Ishikawa (cell line): ENCODE measurements at regions not wholly inside any gene's neighbourhood (a gene's known extent, or its start where the extent isn't known, plus 50 kb on each side); places are given as distances from the start of the nearest gene placed in this dataset.

Experiments
- CEBPB ChIP-seq: IDR thresholded peaks from 2 replicates; pipeline ENCODE4 v1.6.1; 2012
- CREB1 ChIP-seq: IDR thresholded peaks from 2 replicates; pipeline ENCODE4 v1.6.1; 2012; ENCODE audit warnings: low read depth
- EGR1 ChIP-seq: IDR thresholded peaks from 2 replicates; pipeline ENCODE4 v1.6.1; 2012
- EP300 ChIP-seq: IDR thresholded peaks from 2 replicates; pipeline ENCODE4 v1.6.1; 2012; ENCODE audit warnings: borderline replicate concordance
- FOXM1 ChIP-seq: IDR thresholded peaks from 2 replicates; pipeline ENCODE4 v1.6.1; 2012; ENCODE audit warnings: low read depth, borderline replicate concordance
- MAX ChIP-seq: IDR thresholded peaks from 2 replicates; pipeline ENCODE4 v1.6.1; 2012
- NFIC ChIP-seq: IDR thresholded peaks from 2 replicates; pipeline ENCODE4 v1.6.1; 2012
- RAD21 ChIP-seq: IDR thresholded peaks from 2 replicates; pipeline ENCODE4 v1.6.1; 2012; ENCODE audit warnings: low read depth
- TAF1 ChIP-seq: IDR thresholded peaks from 2 replicates; pipeline ENCODE4 v1.6.1; 2012; ENCODE audit warnings: low read depth, mild to moderate bottlenecking
- TCF12 ChIP-seq: IDR thresholded peaks from 2 replicates; pipeline ENCODE4 v1.6.1; 2012; ENCODE audit warnings: low read depth
- TEAD4 ChIP-seq: IDR thresholded peaks from 2 replicates; pipeline ENCODE4 v1.6.1; 2012
- USF1 ChIP-seq: IDR thresholded peaks from 2 replicates; pipeline ENCODE4 v1.6.1; 2012
- YY1 ChIP-seq: IDR thresholded peaks from 2 replicates; pipeline ENCODE4 v1.6.1; 2012; ENCODE audit warnings: low read depth
- ZBTB7A ChIP-seq: IDR thresholded peaks from 2 replicates; pipeline ENCODE4 v1.6.1; 2012; ENCODE audit warnings: low read depth
- TF ChIP-seq, protein P1 (sequence below): IDR thresholded peaks from 2 replicates; pipeline ENCODE4 v1.6.1; 2012; ENCODE audit warnings: low read depth, mild to moderate bottlenecking

DNA sequence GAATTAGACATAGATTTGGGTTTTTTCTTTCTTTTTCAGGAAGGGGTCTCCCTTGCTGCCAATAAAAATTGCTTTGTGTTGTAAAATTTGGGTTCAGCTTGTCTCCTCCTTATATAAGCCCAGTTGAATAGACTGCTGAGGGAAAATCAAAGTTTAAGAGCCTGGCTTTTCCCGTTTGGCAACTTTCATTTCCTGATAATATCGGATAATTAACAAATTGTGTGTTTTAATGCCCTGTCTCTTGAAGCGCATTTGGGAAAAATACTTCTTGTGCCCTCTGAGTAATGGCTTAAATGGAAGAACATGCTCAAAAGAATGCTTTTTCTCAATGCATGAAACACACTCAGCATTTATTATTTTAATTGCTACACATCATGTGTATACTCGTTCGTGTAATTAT lies 198.0 kb upstream of the DCN start:
- TF ChIP-seq EP300 (no peak), TCF12 (no peak)

DNA sequence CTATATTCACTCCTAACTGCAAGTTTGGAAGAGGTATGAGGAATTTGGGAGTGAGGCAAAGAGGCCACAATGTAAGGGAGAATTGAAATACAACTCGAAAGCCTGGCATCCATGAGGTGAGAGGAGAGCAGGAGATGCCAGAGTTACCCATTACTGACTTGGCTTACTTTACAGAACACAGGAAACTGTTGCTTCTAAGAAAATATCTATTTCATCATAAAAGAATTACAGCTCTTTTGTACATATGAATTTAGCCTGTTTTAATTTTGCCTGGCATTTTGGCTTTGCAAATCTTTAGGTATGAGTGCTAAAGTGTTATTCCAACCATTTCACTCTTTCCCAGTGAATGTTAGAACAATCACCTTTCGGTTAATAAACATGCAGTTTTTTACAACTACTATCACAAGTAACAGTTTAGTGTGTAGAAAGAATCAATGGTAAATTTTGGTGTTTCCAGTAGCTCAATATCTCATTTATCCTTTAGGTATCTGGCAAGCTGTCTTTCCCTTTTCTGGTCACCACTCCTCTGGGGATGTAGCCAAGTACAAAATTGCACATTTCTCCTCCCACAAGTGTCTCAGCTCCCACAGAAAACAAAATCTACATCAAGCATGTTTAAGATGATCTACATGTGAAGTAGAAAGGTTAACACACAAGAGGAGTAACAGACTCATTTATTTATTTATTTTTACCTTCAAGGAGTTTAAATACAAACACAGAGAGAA lies 196.6 kb upstream of the DCN start:
- TF ChIP-seq YY1 (no peak), MAX (no peak), FOXM1 (no peak), USF1 (no peak), NFIC (no peak), CEBPB (no peak), EP300 (no peak), CREB1 (no peak), RAD21 (no peak), EGR1 (no peak), ZBTB7A (no peak), TCF12 (no peak)
- TF ChIP-seq, protein P1, sequence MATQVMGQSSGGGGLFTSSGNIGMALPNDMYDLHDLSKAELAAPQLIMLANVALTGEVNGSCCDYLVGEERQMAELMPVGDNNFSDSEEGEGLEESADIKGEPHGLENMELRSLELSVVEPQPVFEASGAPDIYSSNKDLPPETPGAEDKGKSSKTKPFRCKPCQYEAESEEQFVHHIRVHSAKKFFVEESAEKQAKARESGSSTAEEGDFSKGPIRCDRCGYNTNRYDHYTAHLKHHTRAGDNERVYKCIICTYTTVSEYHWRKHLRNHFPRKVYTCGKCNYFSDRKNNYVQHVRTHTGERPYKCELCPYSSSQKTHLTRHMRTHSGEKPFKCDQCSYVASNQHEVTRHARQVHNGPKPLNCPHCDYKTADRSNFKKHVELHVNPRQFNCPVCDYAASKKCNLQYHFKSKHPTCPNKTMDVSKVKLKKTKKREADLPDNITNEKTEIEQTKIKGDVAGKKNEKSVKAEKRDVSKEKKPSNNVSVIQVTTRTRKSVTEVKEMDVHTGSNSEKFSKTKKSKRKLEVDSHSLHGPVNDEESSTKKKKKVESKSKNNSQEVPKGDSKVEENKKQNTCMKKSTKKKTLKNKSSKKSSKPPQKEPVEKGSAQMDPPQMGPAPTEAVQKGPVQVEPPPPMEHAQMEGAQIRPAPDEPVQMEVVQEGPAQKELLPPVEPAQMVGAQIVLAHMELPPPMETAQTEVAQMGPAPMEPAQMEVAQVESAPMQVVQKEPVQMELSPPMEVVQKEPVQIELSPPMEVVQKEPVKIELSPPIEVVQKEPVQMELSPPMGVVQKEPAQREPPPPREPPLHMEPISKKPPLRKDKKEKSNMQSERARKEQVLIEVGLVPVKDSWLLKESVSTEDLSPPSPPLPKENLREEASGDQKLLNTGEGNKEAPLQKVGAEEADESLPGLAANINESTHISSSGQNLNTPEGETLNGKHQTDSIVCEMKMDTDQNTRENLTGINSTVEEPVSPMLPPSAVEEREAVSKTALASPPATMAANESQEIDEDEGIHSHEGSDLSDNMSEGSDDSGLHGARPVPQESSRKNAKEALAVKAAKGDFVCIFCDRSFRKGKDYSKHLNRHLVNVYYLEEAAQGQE = no peak

- no peak for TF ChIP-seq EP300
- no peak for TF ChIP-seq EGR1
- no peak for TF ChIP-seq FOXM1
- TF ChIP-seq, protein P1 = no peak
- no peak for TF ChIP-seq CEBPB
- no peak for TF ChIP-seq RAD21
- no peak for TF ChIP-seq USF1
- TF ChIP-seq YY1 = no peak
These were observed 194.8 kb upstream of the DCN start for GRCh38 chr12:91377436-91377835.

DNA sequence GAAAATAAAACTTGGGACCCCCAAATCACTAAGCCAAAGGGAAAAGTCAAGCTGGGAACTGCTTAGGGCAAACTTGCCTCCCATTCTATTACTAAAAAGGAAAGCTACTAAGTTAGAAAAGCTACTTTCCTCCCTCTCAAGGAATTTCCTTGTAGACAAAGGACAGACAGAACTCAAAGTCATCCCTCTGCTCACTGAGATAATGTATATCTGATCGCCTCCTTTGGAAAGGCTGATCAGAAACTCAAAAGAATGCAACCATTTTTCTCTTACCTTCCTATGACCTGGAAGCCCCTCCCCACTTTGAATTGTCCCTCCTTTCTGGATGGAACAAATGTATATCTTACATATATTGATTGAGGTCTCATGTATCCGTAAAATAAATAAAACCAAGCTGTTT lies 190.5 kb upstream of the DCN start:
- TF ChIP-seq RAD21 (no peak), CREB1 (no peak), CEBPB (no peak), FOXM1 (no peak), MAX (no peak), NFIC (no peak), TEAD4 (no peak), YY1 (no peak), TAF1 (no peak), EP300 (no peak), USF1 (no peak), ZBTB7A (no peak)

DNA sequence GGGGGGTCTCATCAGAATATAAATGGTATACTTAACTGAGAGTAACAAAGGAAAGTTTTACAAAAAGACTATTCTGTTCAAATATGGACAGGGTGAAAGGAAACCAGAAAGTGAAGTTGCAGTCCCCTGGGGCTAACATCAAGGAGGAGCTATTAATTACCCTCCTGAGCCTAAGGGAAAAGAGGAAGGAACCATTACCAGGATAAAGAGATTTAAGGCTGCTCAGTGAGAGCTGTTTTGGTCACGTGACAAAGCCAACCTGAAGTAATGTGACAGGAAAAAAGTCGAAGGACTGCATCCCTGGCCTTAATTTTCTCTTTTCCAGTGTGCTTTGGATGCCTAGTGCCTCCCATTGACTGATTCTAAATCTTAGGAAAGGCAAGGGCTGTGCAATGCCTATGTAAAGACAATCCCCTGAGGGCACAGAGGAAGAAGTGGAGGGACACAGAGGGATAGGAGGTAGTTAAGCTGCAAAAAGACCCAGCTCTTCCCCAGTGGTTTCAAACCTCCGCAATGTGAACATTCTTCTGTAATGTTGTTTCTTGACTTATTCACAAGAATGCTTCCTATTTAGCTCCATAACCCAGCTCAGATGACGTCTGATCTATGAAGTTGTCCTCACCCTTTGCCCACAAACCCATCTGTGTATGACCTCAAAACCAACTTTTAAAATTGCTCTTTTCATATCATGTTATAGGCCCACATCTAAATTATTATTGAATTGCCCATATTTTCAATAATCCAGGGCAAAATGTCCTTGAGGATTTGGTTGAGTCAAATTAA lies 187.7 kb upstream of the DCN start:
- TF ChIP-seq NFIC (no peak), TEAD4 (no peak), RAD21 (no peak), EGR1 (no peak), CEBPB (no peak), TAF1 (no peak), FOXM1 (no peak), USF1 (no peak), EP300 (no peak), CREB1 (no peak), MAX (no peak), ZBTB7A (no peak), YY1 (no peak), TCF12 (no peak)
- TF ChIP-seq, protein P1 = no peak
